GM19397 (cell line): ENCODE measurements at regions not wholly inside any gene's neighbourhood (a gene's known extent, or its start where the extent isn't known, plus 50 kb on each side); places are given as distances from the start of the nearest gene placed in this dataset.

Source experiments
- ATAC-seq: cut with Tn5 transposase; IDR thresholded peaks from one replicate; pipeline ENCODE4 v1.9.1; 2021; ENCODE audit warnings: mild to moderate bottlenecking, moderate library complexity; ENCODE audit not compliant: unreplicated experiment

GRCh38 chr1:193365966-193366365, 179.6 kb upstream of the B3GALT2 start:
- no peak for ATAC-seq

GRCh38 chr1:193359631-193360030, 173.2 kb upstream of the B3GALT2 start:
- ATAC-seq: no peak

GRCh38 chr1:193358419-193358818, 172.0 kb upstream of the B3GALT2 start:
- ATAC-seq: no peak

- no peak for ATAC-seq
Observed at GRCh38 chr1:193356249-193356648, 169.8 kb upstream of the B3GALT2 start.

- no peak for ATAC-seq
Observed at GRCh38 chr1:193355626-193356025, 169.2 kb upstream of the B3GALT2 start.

- ATAC-seq: no peak
Observed at GRCh38 chr1:193355178-193355577, 168.8 kb upstream of the B3GALT2 start.

- ATAC-seq: no peak
Observed at GRCh38 chr1:193348769-193349535, 162.5 kb upstream of the B3GALT2 start.

GRCh38 chr1:193348091-193348768, 161.8 kb upstream of the B3GALT2 start:
- ATAC-seq: no peak

- ATAC-seq: no peak
Observed at GRCh38 chr1:193346085-193346484, 159.7 kb upstream of the B3GALT2 start.

- ATAC-seq: no peak
Observed at GRCh38 chr1:193342811-193343210, 156.4 kb upstream of the B3GALT2 start.

GRCh38 chr1:193340331-193340730, 153.9 kb upstream of the B3GALT2 start:
- no peak for ATAC-seq

GRCh38 chr1:193339401-193339800, 153.0 kb upstream of the B3GALT2 start:
- ATAC-seq: no peak

- no peak for ATAC-seq
Observed at GRCh38 chr1:193338194-193338593, 151.8 kb upstream of the B3GALT2 start.

GRCh38 chr1:193335806-193336428, 149.5 kb upstream of the B3GALT2 start:
- no peak for ATAC-seq

GRCh38 chr1:193333166-193333565, 146.8 kb upstream of the B3GALT2 start:
- ATAC-seq: no peak

GRCh38 chr1:193326296-193326695, 139.9 kb upstream of the B3GALT2 start:
- ATAC-seq: no peak

- ATAC-seq: no peak
Observed at GRCh38 chr1:193325771-193326170, 139.4 kb upstream of the B3GALT2 start.

- no peak for ATAC-seq
Observed at GRCh38 chr1:193325042-193325441, 138.6 kb upstream of the B3GALT2 start.

GRCh38 chr1:193322211-193322610, 135.8 kb upstream of the B3GALT2 start:
- ATAC-seq: no peak

GRCh38 chr1:193321242-193321840, 134.9 kb upstream of the B3GALT2 start:
- no peak for ATAC-seq

- ATAC-seq: no peak
Observed at GRCh38 chr1:193320270-193320669, 133.9 kb upstream of the B3GALT2 start.

GRCh38 chr1:193318347-193318746, 131.9 kb upstream of the B3GALT2 start:
- no peak for ATAC-seq
